Esophagus muscularis mucosa (tissue), 4 donors: ENCODE measurements at regions not wholly inside any gene's neighbourhood (a gene's known extent, or its start where the extent isn't known, plus 50 kb on each side); places are given as distances from the start of the nearest gene placed in this dataset.

Experiments
- DNase-seq: peaks from one replicate; pipeline ENCODE4 v3.0.0-alpha.2; 2017; ENCODE audit errors: extremely low spot score
- H3K27ac ChIP-seq, 4 donors: fragments of 200-600 bp; sonication (generic); replicated peaks in 1 of 4; 1 replicate in 3 of 4; 2 replicates in 1 of 4; pipeline ENCODE4 v1.5.1; 2016 to 2019; ENCODE audit warnings: mild to moderate bottlenecking in 1 of 4
- H3K27me3 ChIP-seq, 4 donors: fragments of 200-600 bp; sonication (generic); one replicate each; pipeline versions ENCODE4 v1.5.1 to v1.6.0; 2016 to 2019
- H3K36me3 ChIP-seq, 4 donors: fragments of 200-600 bp; sonication (generic); one replicate each; pipeline ENCODE4 v1.5.1; 2016 to 2019
- H3K4me1 ChIP-seq, 4 donors: fragments of 200-600 bp; sonication (generic); one replicate each; pipeline ENCODE4 v1.5.1; 2016 to 2019
- H3K4me3 ChIP-seq, 4 donors: fragments of 200-600 bp; sonication (generic); 1 replicate in 2 of 4; 2 replicates in 2 of 4; pipeline ENCODE4 v1.5.1; 2016 to 2019; ENCODE audit warnings: mild to moderate bottlenecking in 4 of 4, moderate library complexity in 1 of 4
- H3K9me3 ChIP-seq, 4 donors: fragments of 200-600 bp; sonication (generic); 1 replicate in 3 of 4; 2 replicates in 1 of 4; pipeline ENCODE4 v1.5.1; 2016 to 2019
- CTCF ChIP-seq, 3 experiments: fragments of 200-600 bp in 2 of 3; fragments of 450-650 bp in 1 of 3; sonication (generic) in 2 of 3; IDR thresholded peaks; one replicate each; pipeline ENCODE4 v1.5.1; 2017 to 2019; ENCODE audit warnings: antibody characterized with exemption in 3 of 3, mild to moderate bottlenecking in 2 of 3, moderate library complexity in 1 of 3
- EP300 ChIP-seq: sonication (generic); formaldehyde crosslinking; IDR thresholded peaks from one replicate; pipeline ENCODE4 v1.6.1; 2017; ENCODE audit warnings: antibody characterized with exemption
- POLR2A ChIP-seq: fragments of 450-650 bp; IDR thresholded peaks from one replicate; pipeline ENCODE4 v1.6.1; 2017; ENCODE audit warnings: antibody characterized with exemption, moderate library complexity, mild to moderate bottlenecking, low read depth
- POLR2AphosphoS5 ChIP-seq, 2 donors: sonication (generic); formaldehyde crosslinking; IDR thresholded peaks; one replicate each; pipeline ENCODE4 v1.6.1; 2017; ENCODE audit warnings: antibody characterized with exemption in 2 of 2
- WGBS: methylation state at CpG from one replicate; pipeline ENCODE4 v1.1.5; 2018; 5-methylcytosine and 5-hydroxymethylcytosine counted together
- intact Hi-C: fragments of 100-400 bp; cut with DNase I; formaldehyde crosslinking; loops from one replicate; pipeline ENCODE4 v1.15.1; 2023

GRCh38 chr4:101669138-101669831 lies 121.2 kb upstream of the BANK1 start:
- intact Hi-C loops = no loop called here
- 70% methylated on average over 3 of the region's 3 CpGs for WGBS
- H3K36me3 ChIP-seq = no peaks in the 10 kb centered on the region
- TF ChIP-seq EP300 (no peak), POLR2A (no peak), CTCF (IDR thresholded peaks at IDR 0.05) (no peak), POLR2AphosphoS5 (IDR thresholded peaks at IDR 0.05) (no peak)
- H3K9me3 ChIP-seq = no peaks in the 10 kb centered on the region
- no peak overlapping the region for H3K27ac ChIP-seq
- no peak for DNase-seq
- no peak overlapping the region for H3K4me3 ChIP-seq
- H3K27me3 ChIP-seq = no peaks in the 10 kb centered on the region
- H3K4me1 ChIP-seq = no peaks in the 10 kb centered on the region

- H3K27ac ChIP-seq = no peak overlapping the region
- no peaks in the 10 kb centered on the region for H3K9me3 ChIP-seq
- 78% methylated on average over 4 of the region's 4 CpGs for WGBS
- no peaks in the 10 kb centered on the region for H3K4me1 ChIP-seq
- no peak overlapping the region for H3K4me3 ChIP-seq
- TF ChIP-seq EP300 = no peak
- no peak for TF ChIP-seq CTCF (IDR thresholded peaks at IDR 0.05)
- H3K36me3 ChIP-seq = no peaks in the 10 kb centered on the region
- intact Hi-C loops = no loop called here
- DNase-seq = no peak
- H3K27me3 ChIP-seq = no peaks in the 10 kb centered on the region
Observed at GRCh38 chr4:101667348-101667747, 123.2 kb upstream of the BANK1 start.

- H3K9me3 ChIP-seq = no peaks in the 10 kb centered on the region
- H3K4me3 ChIP-seq = no peak overlapping the region
- H3K4me1 ChIP-seq = no peaks in the 10 kb centered on the region
- H3K36me3 ChIP-seq = no peaks in the 10 kb centered on the region
- intact Hi-C loops = no loop called here
- DNase-seq = no peak
- no peak for TF ChIP-seq CTCF (IDR thresholded peaks at IDR 0.05)
- TF ChIP-seq EP300 = no peak
- TF ChIP-seq POLR2AphosphoS5 (IDR thresholded peaks at IDR 0.05) = no peak
- TF ChIP-seq POLR2A = no peak
- H3K27me3 ChIP-seq = no peaks in the 10 kb centered on the region
- no peak overlapping the region for H3K27ac ChIP-seq
- WGBS = 52% methylated on average over 1 of the region's 1 CpG
Observed at GRCh38 chr4:101660607-101661006, 129.9 kb upstream of the BANK1 start.

GRCh38 chr4:101655857-101656256 lies 134.7 kb upstream of the BANK1 start:
- Histone ChIP-seq H3K9me3 (no peaks in the 10 kb centered on the region), H3K27ac (no peak overlapping the region), H3K36me3 (no peaks in the 10 kb centered on the region), H3K27me3 (no peaks in the 10 kb centered on the region), H3K4me3 (no peak overlapping the region), H3K4me1 (no peaks in the 10 kb centered on the region)
- 71% methylated on average over 1 of the region's 1 CpG for WGBS
- no peak for TF ChIP-seq POLR2AphosphoS5 (IDR thresholded peaks at IDR 0.05)
- TF ChIP-seq CTCF (IDR thresholded peaks at IDR 0.05) = no peak
- no peak for TF ChIP-seq EP300
- TF ChIP-seq POLR2A = no peak
- intact Hi-C loops = no loop called here
- no peak for DNase-seq

- peaks cover 0 to 5% (median 4%) of the 10 kb centered on the region in 4 donors for H3K4me1 ChIP-seq
- no peaks in the 10 kb centered on the region for H3K36me3 ChIP-seq
- intact Hi-C loops = no loop called here
- no peak overlapping the region for H3K27ac ChIP-seq
- no peak for DNase-seq
- H3K9me3 ChIP-seq = no peaks in the 10 kb centered on the region
- 92% methylated on average over 2 of the region's 2 CpGs for WGBS
- TF ChIP-seq POLR2AphosphoS5 (IDR thresholded peaks at IDR 0.05) = no peak
- no peak for TF ChIP-seq EP300
- TF ChIP-seq POLR2A = no peak
- TF ChIP-seq CTCF (IDR thresholded peaks at IDR 0.05) = no peak
- no peaks in the 10 kb centered on the region for H3K27me3 ChIP-seq
- no peak overlapping the region for H3K4me3 ChIP-seq
Observed at GRCh38 chr4:101655005-101655404, 135.5 kb upstream of the BANK1 start.
